ENCODE measurements at regions not wholly inside any gene's neighbourhood (a gene's known extent, or its start where the extent isn't known, plus 50 kb on each side); places are given as distances from the start of the nearest gene placed in this dataset.

GRCh38 chr1:14511796-14512585 lies 86.5 kb upstream of the KAZN start:
- no peak for DNase-seq

GRCh38 chr1:14513111-14513510 lies 85.4 kb upstream of the KAZN start:
- DNase-seq, result no peak

GRCh38 chr1:14514739-14515138 lies 83.7 kb upstream of the KAZN start:
- DNase-seq, result no peak

- no peak for DNase-seq
Measured at GRCh38 chr1:14516974-14517840, 81.3 kb upstream of the KAZN start.

GRCh38 chr1:14517841-14518180 lies 80.7 kb upstream of the KAZN start:
- no peak for DNase-seq

- DNase-seq, result no peak
Measured at GRCh38 chr1:14519976-14520375, 78.5 kb upstream of the KAZN start.

- no peak for DNase-seq
Measured at GRCh38 chr1:14520514-14521163, 77.8 kb upstream of the KAZN start.

GRCh38 chr1:14521622-14522021 lies 76.9 kb upstream of the KAZN start:
- no peak for DNase-seq

GRCh38 chr1:14522077-14522925 lies 76.2 kb upstream of the KAZN start:
- DNase-seq, result no peak

- no peak for DNase-seq
Measured at GRCh38 chr1:14522926-14523241, 75.6 kb upstream of the KAZN start.

GRCh38 chr1:14524826-14525636 lies 73.5 kb upstream of the KAZN start:
- DNase-seq, result no peak

- DNase-seq, result no peak
Measured at GRCh38 chr1:14529475-14529874, 69.0 kb upstream of the KAZN start.

- no peak for DNase-seq
Measured at GRCh38 chr1:14531519-14531918, 67.0 kb upstream of the KAZN start.

GRCh38 chr1:14535619-14536355 lies 62.7 kb upstream of the KAZN start:
- no peak for DNase-seq

GRCh38 chr1:14538335-14538734 lies 60.1 kb upstream of the KAZN start:
- no peak for DNase-seq

- no peak for DNase-seq
Measured at GRCh38 chr1:14539309-14539708, 59.2 kb upstream of the KAZN start.

- DNase-seq, result no peak
Measured at GRCh38 chr1:14539953-14540563, 58.4 kb upstream of the KAZN start.

- DNase-seq, result no peak
Measured at GRCh38 chr1:14541348-14541747, 57.1 kb upstream of the KAZN start.

GRCh38 chr1:14543191-14543840 lies 55.2 kb upstream of the KAZN start:
- no peak for DNase-seq

- DNase-seq, result no peak
Measured at GRCh38 chr1:14544319-14544718, 54.2 kb upstream of the KAZN start.

Data from activated effector memory CD4-positive, alpha-beta T cell treated with Interleukin-2 at 50 U/mL for 16 hours (primary cell).